A673 (cell line): ENCODE measurements at regions not wholly inside any gene's neighbourhood (a gene's known extent, or its start where the extent isn't known, plus 50 kb on each side); places are given as distances from the start of the nearest gene placed in this dataset.

Experiments used
- BruUV-seq: library from RNA; stranded (reverse); fragments of 400-500 nt; replicated peaks from 2 replicates; lab custom pipeline; 2021; lab: Mats Ljungman, UMichigan
- CTCF ChIA-PET: fragments of 300-600 bp; sonication (Branson Sonifier 250); formaldehyde crosslinking; loops from one replicate; lab custom pipeline; 2022; ENCODE audit warnings: antibody characterized with exemption; lab: Charles Lee
- POLR2A ChIA-PET: fragments of 300-600 bp; sonication (Branson Sonifier 250); formaldehyde crosslinking; loops from one replicate; lab custom pipeline; 2022; ENCODE audit warnings: antibody characterized with exemption; ENCODE audit not compliant: low non-redundant PET; lab: Charles Lee
- DNase-seq: peaks from one replicate; pipeline ENCODE4 v3.0.0-alpha.2; 2015; ENCODE audit warnings: low spot score
- H3K27ac ChIP-seq: fragments of 200-600 bp; sonication (generic); 2 replicates; pipeline ENCODE4 v1.5.1; 2016; ENCODE audit warnings: mixed run types, low read depth, mild to moderate bottlenecking, mixed read lengths, antibody characterized with exemption, low read length; ENCODE audit not compliant: poor library complexity, severe bottlenecking
- H3K27me3 ChIP-seq: fragments of 200-600 bp; sonication (generic); replicated peaks from 2 replicates; pipeline ENCODE4 v1.6.1; 2017; ENCODE audit warnings: mixed run types, low read depth, mild to moderate bottlenecking, mixed read lengths, antibody characterized with exemption, low read length; ENCODE audit not compliant: insufficient read depth, poor library complexity
- H3K36me3 ChIP-seq: fragments of 200-600 bp; sonication (generic); 2 replicates; pipeline ENCODE4 v1.6.1; 2016; ENCODE audit warnings: mixed run types, mild to moderate bottlenecking, mixed read lengths, antibody characterized with exemption, low read length; ENCODE audit not compliant: insufficient read depth, poor library complexity, severe bottlenecking
- H3K4me1 ChIP-seq: fragments of 200-600 bp; sonication (generic); 2 replicates; pipeline ENCODE4 v1.6.1; 2017; ENCODE audit warnings: mixed run types, mild to moderate bottlenecking, mixed read lengths, antibody characterized with exemption, low read length; ENCODE audit not compliant: insufficient read depth, poor library complexity, severe bottlenecking
- H3K4me3 ChIP-seq: fragments of 200-600 bp; sonication (generic); 2 replicates; pipeline ENCODE4 v1.5.1; 2016; ENCODE audit warnings: low read depth, mixed run types, mild to moderate bottlenecking, mixed read lengths, low read length; ENCODE audit not compliant: poor library complexity, severe bottlenecking
- H3K9me3 ChIP-seq: fragments of 200-600 bp; sonication (generic); 2 replicates; pipeline ENCODE4 v1.6.1; 2016; ENCODE audit warnings: mixed run types, low read depth, mild to moderate bottlenecking, mixed read lengths, antibody characterized with exemption, low read length; ENCODE audit not compliant: poor library complexity, severe bottlenecking
- EZH2 ChIP-seq: fragments of 200-600 bp; sonication (generic); IDR thresholded peaks from 2 replicates; pipeline ENCODE4 v1.6.1; 2017; ENCODE audit warnings: borderline replicate concordance, low read depth, mild to moderate bottlenecking, mixed read lengths, antibody characterized with exemption, low read length; ENCODE audit not compliant: poor library complexity, severe bottlenecking
- intact Hi-C: fragments of 100-400 bp; cut with micrococcal nuclease; formaldehyde crosslinking; loops from one replicate; pipeline ENCODE4 v1.10.0; 2022; ENCODE audit not compliant: unreplicated experiment
- TF ChIP-seq, protein P1 (sequence below): fragments of 300-800, 200-600 bp; sonication (generic); conservative IDR thresholded peaks from 2 replicates; pipeline ENCODE4 v1.5.1; 2017; ENCODE audit warnings: low read depth, mild to moderate bottlenecking, antibody characterized with exemption, low read length, moderate library complexity, mixed read lengths

DNA sequence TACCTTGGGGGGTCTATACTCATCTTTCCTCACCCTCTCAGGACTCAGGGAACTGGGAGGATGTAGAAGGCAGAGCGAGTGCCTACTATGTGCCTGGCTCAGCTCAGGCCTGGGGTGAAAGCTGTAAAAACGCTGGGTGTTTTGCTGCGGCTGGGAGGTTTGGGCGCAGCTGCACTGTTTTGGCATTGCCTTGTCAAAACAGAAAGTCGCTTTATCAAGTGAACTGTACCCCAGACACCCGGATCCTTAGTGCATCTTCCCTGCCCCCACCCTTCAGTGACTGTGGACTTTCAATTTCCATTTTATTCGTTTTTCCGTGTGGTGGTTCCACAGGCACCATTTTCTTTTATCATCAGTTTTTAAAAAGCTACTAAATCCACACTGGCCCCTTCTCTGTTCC, 86.7 kb upstream of the ZNF716 start:
- BruUV-seq, result no TSS peak
- ChIA-PET POLR2A (no interaction called here), CTCF (no interaction called here)
- Histone ChIP-seq H3K27ac (no peak overlapping the region), H3K27me3 (no peaks in the 10 kb centered on the region), H3K9me3 (peaks cover 35% of the 10 kb centered on the region), H3K4me3 (no peak overlapping the region), H3K4me1 (no peaks in the 10 kb centered on the region), H3K36me3 (no peaks in the 10 kb centered on the region)
- no peak for TF ChIP-seq EZH2
- TF ChIP-seq, protein P1, sequence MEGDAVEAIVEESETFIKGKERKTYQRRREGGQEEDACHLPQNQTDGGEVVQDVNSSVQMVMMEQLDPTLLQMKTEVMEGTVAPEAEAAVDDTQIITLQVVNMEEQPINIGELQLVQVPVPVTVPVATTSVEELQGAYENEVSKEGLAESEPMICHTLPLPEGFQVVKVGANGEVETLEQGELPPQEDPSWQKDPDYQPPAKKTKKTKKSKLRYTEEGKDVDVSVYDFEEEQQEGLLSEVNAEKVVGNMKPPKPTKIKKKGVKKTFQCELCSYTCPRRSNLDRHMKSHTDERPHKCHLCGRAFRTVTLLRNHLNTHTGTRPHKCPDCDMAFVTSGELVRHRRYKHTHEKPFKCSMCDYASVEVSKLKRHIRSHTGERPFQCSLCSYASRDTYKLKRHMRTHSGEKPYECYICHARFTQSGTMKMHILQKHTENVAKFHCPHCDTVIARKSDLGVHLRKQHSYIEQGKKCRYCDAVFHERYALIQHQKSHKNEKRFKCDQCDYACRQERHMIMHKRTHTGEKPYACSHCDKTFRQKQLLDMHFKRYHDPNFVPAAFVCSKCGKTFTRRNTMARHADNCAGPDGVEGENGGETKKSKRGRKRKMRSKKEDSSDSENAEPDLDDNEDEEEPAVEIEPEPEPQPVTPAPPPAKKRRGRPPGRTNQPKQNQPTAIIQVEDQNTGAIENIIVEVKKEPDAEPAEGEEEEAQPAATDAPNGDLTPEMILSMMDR, result no peak
- intact Hi-C loops, result no loop called here
- no peak for DNase-seq

GRCh38 chr7:57364933-57365710, 84.9 kb upstream of the ZNF716 start:
- Histone ChIP-seq H3K36me3 (no peaks in the 10 kb centered on the region), H3K27me3 (no peaks in the 10 kb centered on the region), H3K4me3 (no peak overlapping the region), H3K9me3 (peaks cover 22% of the 10 kb centered on the region), H3K27ac (no peak overlapping the region), H3K4me1 (no peaks in the 10 kb centered on the region)
- BruUV-seq, result no TSS peak
- intact Hi-C loops, result no loop called here
- CTCF ChIA-PET, result no interaction called here
- no peak for DNase-seq
- TF ChIP-seq, protein P1, result no peak
- no peak for TF ChIP-seq EZH2
- POLR2A ChIA-PET, result no interaction called here

DNA sequence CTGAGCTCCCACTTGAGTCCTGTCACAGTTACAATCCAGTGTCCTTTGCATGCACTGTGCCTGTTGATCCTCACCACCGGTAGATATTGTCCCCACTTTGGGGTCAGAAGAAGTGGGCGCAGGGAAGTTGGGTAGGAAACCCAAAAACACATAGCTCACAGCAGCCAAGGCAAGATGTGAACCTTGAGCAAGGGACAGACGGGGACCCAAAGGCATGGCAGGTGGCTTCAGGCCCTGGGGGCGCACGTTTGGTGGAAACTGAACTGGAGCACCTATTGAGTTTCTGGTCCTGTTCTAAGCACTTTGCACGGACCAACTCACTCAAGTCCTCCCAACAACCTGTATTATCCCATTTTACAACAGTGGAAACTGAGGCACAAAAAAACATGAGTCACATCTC, 82.8 kb upstream of the ZNF716 start:
- Histone ChIP-seq H3K9me3 (peaks cover 19% of the 10 kb centered on the region), H3K27ac (no peak overlapping the region), H3K27me3 (no peaks in the 10 kb centered on the region), H3K4me1 (no peaks in the 10 kb centered on the region), H3K4me3 (no peak overlapping the region), H3K36me3 (no peaks in the 10 kb centered on the region)
- no TSS peak for BruUV-seq
- DNase-seq, result no peak
- TF ChIP-seq, protein P1, result no peak
- no peak for TF ChIP-seq EZH2
- ChIA-PET POLR2A (no interaction called here), CTCF (no interaction called here)
- intact Hi-C loops, result no loop called here
